B cell (primary cell): ENCODE measurements at regions not wholly inside any gene's neighbourhood (a gene's known extent, or its start where the extent isn't known, plus 50 kb on each side); places are given as distances from the start of the nearest gene placed in this dataset.
"Not testable (repeated sequence)": the region's sequence is repeated elsewhere in the genome, so short reads cannot be mapped to it uniquely, and the experiment has no call there.

Source experiments
- ATAC-seq: fragments of 200-7000 bp; cut with Tn5 transposase; one replicate; pipeline ENCODE4 v1.10.0; 2021; ENCODE audit warnings: low read depth, mild to moderate bottlenecking, moderate number of reproducible peaks, moderate library complexity
- CTCF ChIA-PET: fragments of 350-600 bp; sonication (Branson Sonifier 250); formaldehyde crosslinking; loops from one replicate; lab custom pipeline; 2021; ENCODE audit warnings: antibody characterized with exemption, inconsistent platforms; lab: Charles Lee
- POLR2A ChIA-PET: fragments of 350-600 bp; sonication (Branson Sonifier 250); formaldehyde crosslinking; loops from one replicate; lab custom pipeline; 2021; ENCODE audit warnings: antibody characterized with exemption; lab: Charles Lee
- DNase-seq: peaks from one replicate; pipeline ENCODE4 v3.0.0; 2013
- H2AFZ ChIP-seq: 2 replicates; pipeline ENCODE4 v1.6.1; 2012; ENCODE audit warnings: mild to moderate bottlenecking, low read depth, low read length; ENCODE audit not compliant: insufficient read depth, poor library complexity, severe bottlenecking
- H3K27ac ChIP-seq, 2 donors: 1 replicate in 1 of 2; 2 replicates in 1 of 2; pipeline ENCODE4 v1.5.1; 2012 to 2013; ENCODE audit warnings: low read length in 2 of 2, mild to moderate bottlenecking in 2 of 2, moderate library complexity in 1 of 2
- H3K27me3 ChIP-seq, 4 experiments: fragments of 200-600 bp in 1 of 4; sonication (generic) in 1 of 4; replicated peaks in 1 of 4; 1 replicate in 2 of 4; 2 replicates in 2 of 4; pipeline versions ENCODE4 v1.6.1 to v1.7.0; 2013 to 2016; ENCODE audit warnings: low read length in 3 of 4, mild to moderate bottlenecking in 2 of 4, mixed read lengths in 1 of 4, moderate library complexity in 1 of 4; ENCODE audit not compliant: insufficient read depth in 4 of 4, control insufficient read depth in 3 of 4; ENCODE audit errors: control extremely low read depth in 1 of 4
- H3K36me3 ChIP-seq, 2 experiments: replicated peaks in 1 of 2; 1 replicate in 1 of 2; 2 replicates in 1 of 2; pipeline versions ENCODE4 v1.6.1 to v1.7.1; 2013; ENCODE audit warnings: low read length in 1 of 2; ENCODE audit not compliant: insufficient read depth in 2 of 2, control insufficient read depth in 1 of 2; ENCODE audit errors: control extremely low read depth in 1 of 2, extremely low read depth in 1 of 2
- H3K4me1 ChIP-seq, 2 donors: fragments of 200-600 bp in 1 of 2; sonication (generic) in 1 of 2; 1 replicate in 1 of 2; 2 replicates in 1 of 2; pipeline versions ENCODE4 v1.5.1 to v1.6.1; 2013 to 2017; ENCODE audit warnings: low read length in 2 of 2; ENCODE audit not compliant: control insufficient read depth in 2 of 2, insufficient read depth in 2 of 2
- H3K4me2 ChIP-seq: replicated peaks from 2 replicates; pipeline ENCODE3; 2012; ENCODE audit warnings: mild to moderate bottlenecking, low read depth, low read length; ENCODE audit not compliant: poor library complexity, severe bottlenecking
- H3K4me3 ChIP-seq, 5 experiments: fragments of 200-600 bp in 1 of 5; sonication (generic) in 1 of 5; 1 replicate in 3 of 5; 2 replicates in 2 of 5; pipeline versions ENCODE4 v1.5.1 to v1.7.0; 2011 to 2016; ENCODE audit warnings: low read length in 4 of 5, mild to moderate bottlenecking in 4 of 5, low read depth in 2 of 5, control low read depth in 1 of 5, moderate library complexity in 1 of 5; ENCODE audit not compliant: insufficient read depth in 1 of 5; ENCODE audit errors: control extremely low read depth in 1 of 5, extremely low read depth in 1 of 5
- H3K79me2 ChIP-seq: fragments of 200-600 bp; sonication (generic); one replicate; pipeline ENCODE4 v1.6.0; 2016; ENCODE audit warnings: low read length; ENCODE audit not compliant: control insufficient read depth, insufficient read depth
- H3K9ac ChIP-seq: fragments of 200-600 bp; sonication (generic); 2 replicates; pipeline ENCODE4 v1.6.1; 2017; ENCODE audit warnings: mild to moderate bottlenecking, low read length, moderate library complexity
- H3K9me3 ChIP-seq, 3 donors: one replicate each; pipeline versions ENCODE4 v1.6.1 to v1.7.1; 2013; ENCODE audit warnings: low read length in 2 of 3; ENCODE audit not compliant: control insufficient read depth in 2 of 3, insufficient read depth in 1 of 3; ENCODE audit errors: control extremely low read depth in 1 of 3
- H4K20me1 ChIP-seq: 2 replicates; pipeline ENCODE4 v1.6.0; 2012; ENCODE audit warnings: mild to moderate bottlenecking, low read length; ENCODE audit not compliant: insufficient read depth, control insufficient read depth, poor library complexity, severe bottlenecking
- H3K27ac Mint-ChIP-seq: one replicate; pipeline ENCODE4 v1.8.0; 2021; ENCODE audit warnings: mixed read lengths
- H3K27me3 Mint-ChIP-seq: one replicate; pipeline ENCODE4 v1.8.0; 2021; ENCODE audit warnings: mixed read lengths
- H3K4me1 Mint-ChIP-seq: one replicate; pipeline ENCODE4 v1.8.0; 2021; ENCODE audit warnings: mixed read lengths
- H3K4me3 Mint-ChIP-seq: one replicate; pipeline ENCODE4 v1.8.0; 2021; ENCODE audit warnings: mixed read lengths
- H3K9me3 Mint-ChIP-seq: one replicate; pipeline ENCODE4 v1.8.0; 2022; ENCODE audit warnings: mixed read lengths; ENCODE audit not compliant: insufficient read depth
- CTCF ChIP-seq: fragments of 200-600 bp; IDR thresholded peaks from one replicate; pipeline ENCODE4 v1.8.0; 2022; ENCODE audit warnings: antibody characterized with exemption, mild to moderate bottlenecking
- EZH2 ChIP-seq: IDR thresholded peaks from 2 replicates; pipeline ENCODE4 v1.6.1; 2012; ENCODE audit warnings: borderline replicate concordance, low read depth, mild to moderate bottlenecking, moderate library complexity, low read length; ENCODE audit not compliant: insufficient read depth, poor library complexity, severe bottlenecking
- WGBS: methylation state at CpG from one replicate; pipeline ENCODE4 v1.1.5; 2013; ENCODE audit warnings: missing lambda C conversion rate; ENCODE audit not compliant: insufficient coverage; 5-methylcytosine and 5-hydroxymethylcytosine counted together
- intact Hi-C: fragments of 100-400 bp; cut with micrococcal nuclease; formaldehyde crosslinking; loops from one replicate; pipeline ENCODE4 v1.10.0; 2022

DNA sequence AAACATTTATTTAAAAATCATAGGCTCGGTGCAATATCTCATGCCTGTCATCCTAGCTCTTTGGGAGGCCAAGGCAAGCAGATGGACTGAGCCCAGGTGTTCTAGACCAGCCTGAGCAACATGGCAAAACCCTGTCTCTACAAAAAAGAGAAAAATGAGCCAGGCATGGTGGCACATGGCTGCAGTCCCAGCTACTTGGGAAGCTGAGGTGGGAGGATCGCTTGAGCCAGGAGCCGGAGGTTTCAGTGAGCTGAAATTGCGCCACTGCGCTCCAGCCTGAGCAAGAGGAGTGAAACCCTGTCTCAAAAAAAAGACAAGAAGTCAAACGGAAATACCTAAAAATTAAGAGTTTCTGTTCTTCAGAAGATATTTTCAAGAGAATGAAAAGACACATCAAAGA lies 122.3 kb downstream of the RSL24D1 start:
- Histone ChIP-seq H3K36me3 (no peaks in the 10 kb centered on the region), H3K27ac (no peak overlapping the region), H3K4me3 (no peak overlapping the region), H3K79me2 (no peaks in the 10 kb centered on the region), H3K27me3 (no peaks in the 10 kb centered on the region), H3K4me2 (no peak overlapping the region), H3K9me3 (peaks cover 0 to 1% (median 0%) of the 10 kb centered on the region in 3 donors), H3K4me1 (no peaks in the 10 kb centered on the region), H4K20me1 (no peaks in the 10 kb centered on the region), H3K9ac (no peak overlapping the region), H2AFZ (no peak overlapping the region)
- ATAC-seq (no peak), DNase-seq (no peak)
- POLR2A ChIA-PET, result no interaction called here
- intact Hi-C loops, result no loop called here
- Mint-ChIP-seq H3K4me3 (no peak overlapping the region), H3K4me1 (no peaks in the 10 kb centered on the region), H3K27me3 (no peaks in the 10 kb centered on the region), H3K9me3 (peaks cover 11% of the 10 kb centered on the region), H3K27ac (no peak overlapping the region)
- TF ChIP-seq CTCF, result no peak
- TF ChIP-seq EZH2, result no peak
- CTCF ChIA-PET, result no interaction called here
- WGBS, result 98% methylated on average over 5 of the region's 6 CpGs

DNA sequence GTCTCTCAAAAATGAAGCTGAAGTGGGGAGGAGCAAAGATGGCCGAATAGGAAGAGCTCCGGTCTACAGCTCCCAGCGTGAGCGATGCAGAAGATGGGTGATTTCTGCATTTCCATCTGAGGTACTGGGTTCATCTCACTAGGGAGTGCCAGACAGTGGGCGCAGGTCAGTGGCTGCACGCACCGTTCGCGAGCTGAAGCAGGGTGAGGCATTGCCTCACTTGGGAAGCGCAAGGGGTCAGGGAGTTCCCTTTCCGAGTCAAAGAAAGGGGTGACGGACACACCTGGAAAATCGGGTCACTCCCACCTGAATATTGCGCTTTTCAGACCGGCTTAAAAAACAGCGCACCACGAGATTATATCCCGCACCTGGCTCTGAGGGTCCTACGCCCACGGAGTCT lies 132.8 kb downstream of the RSL24D1 start:
- 96% methylated on average over 15 of the region's 20 CpGs for WGBS

More for the DNA sequence above, 132.8 kb downstream of the RSL24D1 start:
- H3K4me3 ChIP-seq, ATAC-seq, H3K4me1 Mint-ChIP-seq, H3K9me3 ChIP-seq, H3K27ac Mint-ChIP-seq, H3K4me2 ChIP-seq, H3K4me1 ChIP-seq, H2AFZ ChIP-seq, intact Hi-C loops, POLR2A ChIA-PET, H3K36me3 ChIP-seq, H3K4me3 Mint-ChIP-seq, CTCF ChIA-PET, H3K9me3 Mint-ChIP-seq, DNase-seq, H3K27ac ChIP-seq, H3K27me3 Mint-ChIP-seq, H4K20me1 ChIP-seq, H3K9ac ChIP-seq, H3K79me2 ChIP-seq, H3K27me3 ChIP-seq: not testable (repeated sequence)
